OCI-LY1 (cell line): ENCODE measurements at regions not wholly inside any gene's neighbourhood (a gene's known extent, or its start where the extent isn't known, plus 50 kb on each side); places are given as distances from the start of the nearest gene placed in this dataset.

Experiments used
- EZH2 ChIP-seq: fragments of 200-600 bp; sonication (generic), shearing (Covaris generic); IDR thresholded peaks from 2 replicates; pipeline ENCODE4 v1.8.0; 2017; ENCODE audit warnings: borderline replicate concordance, mixed run types, mild to moderate bottlenecking, antibody characterized with exemption, low read length, moderate library complexity, mixed read lengths
- TF ChIP-seq, protein P1 (sequence below): fragments of 200-600 bp; sonication (generic), shearing (Covaris generic); IDR thresholded peaks from 2 replicates; pipeline ENCODE4 v1.5.1; 2017; ENCODE audit warnings: mild to moderate bottlenecking, antibody characterized with exemption, low read length, moderate library complexity, mixed read lengths

DNA sequence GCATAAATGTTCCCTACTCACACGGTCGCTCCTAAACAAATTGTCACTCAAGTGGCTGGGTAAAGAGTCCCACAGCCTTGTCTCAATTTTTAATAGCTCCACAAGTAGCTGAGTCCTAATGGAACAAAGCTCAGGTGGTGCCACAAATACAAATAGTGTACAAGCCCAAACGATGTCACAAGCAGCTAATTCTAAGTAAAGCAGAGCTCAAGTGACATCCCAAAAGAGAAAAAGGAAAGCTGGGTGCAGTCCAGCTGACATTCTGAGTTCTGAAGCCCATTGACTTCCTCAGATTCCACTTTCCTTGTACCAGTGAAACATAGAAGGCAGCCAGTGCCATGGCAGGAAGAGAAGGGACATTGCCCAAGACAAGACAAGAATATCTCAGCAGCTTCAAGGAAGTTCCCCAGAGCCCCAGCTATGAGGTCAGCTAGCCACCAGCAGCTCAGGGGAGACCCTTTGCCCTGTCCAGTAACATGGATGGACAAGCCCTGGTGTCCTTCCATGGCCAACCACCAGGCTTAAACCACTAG is 231.2 kb upstream of the SGCD start:
- TF ChIP-seq, protein P1, sequence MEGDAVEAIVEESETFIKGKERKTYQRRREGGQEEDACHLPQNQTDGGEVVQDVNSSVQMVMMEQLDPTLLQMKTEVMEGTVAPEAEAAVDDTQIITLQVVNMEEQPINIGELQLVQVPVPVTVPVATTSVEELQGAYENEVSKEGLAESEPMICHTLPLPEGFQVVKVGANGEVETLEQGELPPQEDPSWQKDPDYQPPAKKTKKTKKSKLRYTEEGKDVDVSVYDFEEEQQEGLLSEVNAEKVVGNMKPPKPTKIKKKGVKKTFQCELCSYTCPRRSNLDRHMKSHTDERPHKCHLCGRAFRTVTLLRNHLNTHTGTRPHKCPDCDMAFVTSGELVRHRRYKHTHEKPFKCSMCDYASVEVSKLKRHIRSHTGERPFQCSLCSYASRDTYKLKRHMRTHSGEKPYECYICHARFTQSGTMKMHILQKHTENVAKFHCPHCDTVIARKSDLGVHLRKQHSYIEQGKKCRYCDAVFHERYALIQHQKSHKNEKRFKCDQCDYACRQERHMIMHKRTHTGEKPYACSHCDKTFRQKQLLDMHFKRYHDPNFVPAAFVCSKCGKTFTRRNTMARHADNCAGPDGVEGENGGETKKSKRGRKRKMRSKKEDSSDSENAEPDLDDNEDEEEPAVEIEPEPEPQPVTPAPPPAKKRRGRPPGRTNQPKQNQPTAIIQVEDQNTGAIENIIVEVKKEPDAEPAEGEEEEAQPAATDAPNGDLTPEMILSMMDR: no peak
- no peak for TF ChIP-seq EZH2
